ENCODE measurements at regions not wholly inside any gene's neighbourhood (a gene's known extent, or its start where the extent isn't known, plus 50 kb on each side); places are given as distances from the start of the nearest gene placed in this dataset.

- TF ChIP-seq CSDC2 (CRISPR knock-in tag; IDR thresholded peaks at IDR 0.05) (no peak), ESRRG (CRISPR knock-in tag; IDR thresholded peaks at IDR 0.05) (no peak), ZNF565 (CRISPR knock-in tag; conservative IDR thresholded peaks at IDR 0.05; ENCODE audit: low read depth) (no peak), TOX (CRISPR knock-in tag; IDR thresholded peaks at IDR 0.05; ENCODE audit: borderline replicate concordance) (no peak)
- TF ChIP-seq, protein P1, sequence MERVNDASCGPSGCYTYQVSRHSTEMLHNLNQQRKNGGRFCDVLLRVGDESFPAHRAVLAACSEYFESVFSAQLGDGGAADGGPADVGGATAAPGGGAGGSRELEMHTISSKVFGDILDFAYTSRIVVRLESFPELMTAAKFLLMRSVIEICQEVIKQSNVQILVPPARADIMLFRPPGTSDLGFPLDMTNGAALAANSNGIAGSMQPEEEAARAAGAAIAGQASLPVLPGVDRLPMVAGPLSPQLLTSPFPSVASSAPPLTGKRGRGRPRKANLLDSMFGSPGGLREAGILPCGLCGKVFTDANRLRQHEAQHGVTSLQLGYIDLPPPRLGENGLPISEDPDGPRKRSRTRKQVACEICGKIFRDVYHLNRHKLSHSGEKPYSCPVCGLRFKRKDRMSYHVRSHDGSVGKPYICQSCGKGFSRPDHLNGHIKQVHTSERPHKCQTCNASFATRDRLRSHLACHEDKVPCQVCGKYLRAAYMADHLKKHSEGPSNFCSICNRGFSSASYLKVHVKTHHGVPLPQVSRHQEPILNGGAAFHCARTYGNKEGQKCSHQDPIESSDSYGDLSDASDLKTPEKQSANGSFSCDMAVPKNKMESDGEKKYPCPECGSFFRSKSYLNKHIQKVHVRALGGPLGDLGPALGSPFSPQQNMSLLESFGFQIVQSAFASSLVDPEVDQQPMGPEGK (CRISPR knock-in tag; IDR thresholded peaks at IDR 0.05; ENCODE audit: borderline replicate concordance), result no peak
- ATAC-seq, result no peak
These were observed 417.1 kb upstream of the EPHA3 start for GRCh38 chr3:88690287-88690686.

- no peak for TF ChIP-seq ZFP30 (CRISPR knock-in tag; IDR thresholded peaks at IDR 0.05)
- no peak for ATAC-seq
These were observed 416.3 kb upstream of the EPHA3 start for GRCh38 chr3:88691081-88691480.

- ATAC-seq, result no peak
- TF ChIP-seq ZNF70 (CRISPR knock-in tag; IDR thresholded peaks at IDR 0.05), result no peak
- TF ChIP-seq ISL1 (CRISPR knock-in tag; IDR thresholded peaks at IDR 0.05), result no peak
- TF ChIP-seq GLIS3 (CRISPR knock-in tag; IDR thresholded peaks at IDR 0.05), result no peak
- TF ChIP-seq OSR1 (CRISPR knock-in tag; IDR thresholded peaks at IDR 0.05), result no peak
- TF ChIP-seq, protein P2, sequence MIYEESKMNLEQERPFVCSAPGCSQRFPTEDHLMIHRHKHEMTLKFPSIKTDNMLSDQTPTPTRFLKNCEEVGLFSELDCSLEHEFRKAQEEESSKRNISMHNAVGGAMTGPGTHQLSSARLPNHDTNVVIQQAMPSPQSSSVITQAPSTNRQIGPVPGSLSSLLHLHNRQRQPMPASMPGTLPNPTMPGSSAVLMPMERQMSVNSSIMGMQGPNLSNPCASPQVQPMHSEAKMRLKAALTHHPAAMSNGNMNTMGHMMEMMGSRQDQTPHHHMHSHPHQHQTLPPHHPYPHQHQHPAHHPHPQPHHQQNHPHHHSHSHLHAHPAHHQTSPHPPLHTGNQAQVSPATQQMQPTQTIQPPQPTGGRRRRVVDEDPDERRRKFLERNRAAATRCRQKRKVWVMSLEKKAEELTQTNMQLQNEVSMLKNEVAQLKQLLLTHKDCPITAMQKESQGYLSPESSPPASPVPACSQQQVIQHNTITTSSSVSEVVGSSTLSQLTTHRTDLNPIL (CRISPR knock-in tag; IDR thresholded peaks at IDR 0.05; ENCODE audit: low read depth), result no peak
- TF ChIP-seq TCF4 (CRISPR knock-in tag; IDR thresholded peaks at IDR 0.05; ENCODE audit: borderline replicate concordance), result no peak
- TF ChIP-seq ESRRG (CRISPR knock-in tag; IDR thresholded peaks at IDR 0.05), result no peak
- TF ChIP-seq ARNTL (CRISPR knock-in tag; IDR thresholded peaks at IDR 0.05; ENCODE audit: borderline replicate concordance, low read depth), result no peak
- TF ChIP-seq ZFP30 (CRISPR knock-in tag; IDR thresholded peaks at IDR 0.05), result no peak
- TF ChIP-seq CSDC2 (CRISPR knock-in tag; IDR thresholded peaks at IDR 0.05), result no peak
- no peak for TF ChIP-seq ZFP3 (CRISPR knock-in tag; IDR thresholded peaks at IDR 0.05)
- TF ChIP-seq ZNF565 (CRISPR knock-in tag; conservative IDR thresholded peaks at IDR 0.05; ENCODE audit: low read depth), result no peak
- TF ChIP-seq RARB (CRISPR knock-in tag; IDR thresholded peaks at IDR 0.05), result no peak
These were observed 403.8 kb upstream of the EPHA3 start for GRCh38 chr3:88703501-88704059.

- TF ChIP-seq GLIS3 (CRISPR knock-in tag; IDR thresholded peaks at IDR 0.05) (no peak), OSR1 (CRISPR knock-in tag; IDR thresholded peaks at IDR 0.05) (no peak), ARNTL (CRISPR knock-in tag; IDR thresholded peaks at IDR 0.05; ENCODE audit: borderline replicate concordance, low read depth) (no peak), CSDC2 (CRISPR knock-in tag; IDR thresholded peaks at IDR 0.05) (no peak), RARB (CRISPR knock-in tag; IDR thresholded peaks at IDR 0.05) (no peak), ZNF8 (CRISPR knock-in tag; IDR thresholded peaks at IDR 0.05) (no peak), ZC3H10 (CRISPR knock-in tag; IDR thresholded peaks at IDR 0.05) (no peak), ISL1 (CRISPR knock-in tag; IDR thresholded peaks at IDR 0.05) (no peak)
- TF ChIP-seq, protein P1 (CRISPR knock-in tag; IDR thresholded peaks at IDR 0.05; ENCODE audit: borderline replicate concordance), result no peak
- TF ChIP-seq, protein P3, sequence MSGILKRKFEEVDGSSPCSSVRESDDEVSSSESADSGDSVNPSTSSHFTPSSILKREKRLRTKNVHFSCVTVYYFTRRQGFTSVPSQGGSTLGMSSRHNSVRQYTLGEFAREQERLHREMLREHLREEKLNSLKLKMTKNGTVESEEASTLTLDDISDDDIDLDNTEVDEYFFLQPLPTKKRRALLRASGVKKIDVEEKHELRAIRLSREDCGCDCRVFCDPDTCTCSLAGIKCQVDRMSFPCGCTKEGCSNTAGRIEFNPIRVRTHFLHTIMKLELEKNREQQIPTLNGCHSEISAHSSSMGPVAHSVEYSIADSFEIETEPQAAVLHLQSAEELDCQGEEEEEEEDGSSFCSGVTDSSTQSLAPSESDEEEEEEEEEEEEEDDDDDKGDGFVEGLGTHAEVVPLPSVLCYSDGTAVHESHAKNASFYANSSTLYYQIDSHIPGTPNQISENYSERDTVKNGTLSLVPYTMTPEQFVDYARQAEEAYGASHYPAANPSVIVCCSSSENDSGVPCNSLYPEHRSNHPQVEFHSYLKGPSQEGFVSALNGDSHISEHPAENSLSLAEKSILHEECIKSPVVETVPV (CRISPR knock-in tag; IDR thresholded peaks at IDR 0.05), result no peak
- TF ChIP-seq, protein P2 (CRISPR knock-in tag; IDR thresholded peaks at IDR 0.05; ENCODE audit: low read depth), result no peak
- no peak for ATAC-seq
These were observed 403.1 kb upstream of the EPHA3 start for GRCh38 chr3:88704338-88704737.

Data from SK-N-SH treated with all-trans-retinoic acid at 6 μM for 48 hours (cell line).